Activated B cell treated with CpG ODN at 0.5 μM for 24 hours (primary cell): ENCODE measurements at regions not wholly inside any gene's neighbourhood (a gene's known extent, or its start where the extent isn't known, plus 50 kb on each side); places are given as distances from the start of the nearest gene placed in this dataset.

Source experiments
- ATAC-seq: fragments of 200-7000 bp; cut with Tn5 transposase; one replicate; pipeline ENCODE4 v1.10.0; 2021; ENCODE audit warnings: low read depth, mild to moderate bottlenecking, moderate library complexity
- CTCF ChIA-PET: fragments of 350-600 bp; sonication (Branson Sonifier 250); formaldehyde crosslinking; loops from one replicate; lab custom pipeline; 2021; ENCODE audit warnings: antibody characterized with exemption; lab: Charles Lee
- POLR2A ChIA-PET: fragments of 350-600 bp; sonication (Branson Sonifier 250); formaldehyde crosslinking; loops from one replicate; lab custom pipeline; 2021; ENCODE audit warnings: antibody characterized with exemption; lab: Charles Lee
- DNase-seq: peaks from one replicate; pipeline ENCODE4 v3.0.0; 2022
- H3K27ac Mint-ChIP-seq: one replicate; pipeline ENCODE4 v1.8.0; 2020; ENCODE audit warnings: mixed read lengths
- H3K27me3 Mint-ChIP-seq: one replicate; pipeline ENCODE4 v1.8.0; 2021; ENCODE audit warnings: mixed read lengths
- H3K36me3 Mint-ChIP-seq: one replicate; pipeline ENCODE4 v1.8.0; 2021; ENCODE audit warnings: low read depth, mixed read lengths
- H3K4me1 Mint-ChIP-seq: one replicate; pipeline ENCODE4 v1.8.0; 2021; ENCODE audit warnings: mixed read lengths
- H3K4me3 Mint-ChIP-seq: one replicate; pipeline ENCODE4 v1.8.0; 2020; ENCODE audit warnings: mild to moderate bottlenecking, mixed read lengths
- H3K9me3 Mint-ChIP-seq: one replicate; pipeline ENCODE4 v1.8.0; 2020; ENCODE audit warnings: mixed read lengths
- intact Hi-C: fragments of 100-400 bp; cut with micrococcal nuclease; formaldehyde crosslinking; loops from one replicate; pipeline ENCODE4 v1.15.1; 2024
- TF ChIP-seq, protein P1 (sequence below): fragments of 200-600 bp; IDR thresholded peaks from one replicate; pipeline ENCODE4 v1.8.0; 2022; ENCODE audit warnings: antibody characterized with exemption, mild to moderate bottlenecking

GRCh38 chr6:169949511-169950097, 198.2 kb downstream of the ERMARD start:
- Mint-ChIP-seq H3K4me3 (no peak overlapping the region), H3K9me3 (no peaks in the 10 kb centered on the region), H3K4me1 (no peaks in the 10 kb centered on the region), H3K36me3 (no peaks in the 10 kb centered on the region), H3K27me3 (peaks cover 6% of the 10 kb centered on the region), H3K27ac (no peak overlapping the region)
- POLR2A ChIA-PET: no interaction called here
- DNase-seq (no peak), ATAC-seq (no peak)
- CTCF ChIA-PET: no interaction called here
- intact Hi-C loops: loop anchor here (2.0 to 5.0 kb wide), 2 partner anchors 343 to 583 kb away; no protein-coding TSS in a partner anchor
- TF ChIP-seq, protein P1, sequence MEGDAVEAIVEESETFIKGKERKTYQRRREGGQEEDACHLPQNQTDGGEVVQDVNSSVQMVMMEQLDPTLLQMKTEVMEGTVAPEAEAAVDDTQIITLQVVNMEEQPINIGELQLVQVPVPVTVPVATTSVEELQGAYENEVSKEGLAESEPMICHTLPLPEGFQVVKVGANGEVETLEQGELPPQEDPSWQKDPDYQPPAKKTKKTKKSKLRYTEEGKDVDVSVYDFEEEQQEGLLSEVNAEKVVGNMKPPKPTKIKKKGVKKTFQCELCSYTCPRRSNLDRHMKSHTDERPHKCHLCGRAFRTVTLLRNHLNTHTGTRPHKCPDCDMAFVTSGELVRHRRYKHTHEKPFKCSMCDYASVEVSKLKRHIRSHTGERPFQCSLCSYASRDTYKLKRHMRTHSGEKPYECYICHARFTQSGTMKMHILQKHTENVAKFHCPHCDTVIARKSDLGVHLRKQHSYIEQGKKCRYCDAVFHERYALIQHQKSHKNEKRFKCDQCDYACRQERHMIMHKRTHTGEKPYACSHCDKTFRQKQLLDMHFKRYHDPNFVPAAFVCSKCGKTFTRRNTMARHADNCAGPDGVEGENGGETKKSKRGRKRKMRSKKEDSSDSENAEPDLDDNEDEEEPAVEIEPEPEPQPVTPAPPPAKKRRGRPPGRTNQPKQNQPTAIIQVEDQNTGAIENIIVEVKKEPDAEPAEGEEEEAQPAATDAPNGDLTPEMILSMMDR: no peak

DNA sequence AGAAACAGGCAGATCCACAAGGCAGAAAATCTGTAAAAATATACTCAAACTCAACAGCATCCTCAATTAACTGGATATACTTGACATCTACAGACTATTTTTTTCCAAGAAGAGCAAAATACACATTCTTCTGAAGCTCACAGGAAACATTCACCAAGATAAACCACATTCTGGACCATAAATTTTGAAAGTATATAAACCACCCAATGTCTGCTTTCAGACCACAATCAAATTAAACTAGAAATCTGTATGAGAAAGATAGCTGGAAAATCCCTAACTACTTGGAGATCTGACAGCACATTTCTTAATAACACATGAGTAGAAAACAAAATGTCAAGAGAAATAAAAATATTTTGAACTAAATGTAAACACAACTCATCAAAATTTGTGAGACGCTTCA, 195.5 kb downstream of the ERMARD start:
- CTCF ChIA-PET: no interaction called here
- Mint-ChIP-seq H3K27me3 (peaks cover 15% of the 10 kb centered on the region), H3K9me3 (peaks cover 12% of the 10 kb centered on the region), H3K27ac (no peak overlapping the region), H3K4me1 (no peaks in the 10 kb centered on the region), H3K4me3 (no peak overlapping the region), H3K36me3 (no peaks in the 10 kb centered on the region)
- DNase-seq (no peak), ATAC-seq (no peak)
- POLR2A ChIA-PET: no interaction called here
- intact Hi-C loops: no loop called here
- TF ChIP-seq, protein P1: no peak

- intact Hi-C loops: no loop called here
- ATAC-seq: no peak
- TF ChIP-seq, protein P1: no peak
Measured at GRCh38 chr6:169945117-169945516, 193.7 kb downstream of the ERMARD start.

GRCh38 chr6:169944415-169944814, 193.0 kb downstream of the ERMARD start:
- Mint-ChIP-seq H3K27me3 (peaks cover 22% of the 10 kb centered on the region), H3K36me3 (no peaks in the 10 kb centered on the region), H3K4me3 (no peak overlapping the region), H3K9me3 (peaks cover 12% of the 10 kb centered on the region), H3K4me1 (no peaks in the 10 kb centered on the region), H3K27ac (no peak overlapping the region)
- ChIA-PET POLR2A (no interaction called here), CTCF (no interaction called here)
- no peak for DNase-seq
- no peak for ATAC-seq
- TF ChIP-seq, protein P1: no peak
- intact Hi-C loops: no loop called here

More at GRCh38 chr6:169945117-169945516, 193.7 kb downstream of the ERMARD start:
- Mint-ChIP-seq H3K27ac (no peak overlapping the region), H3K27me3 (peaks cover 18% of the 10 kb centered on the region), H3K36me3 (no peaks in the 10 kb centered on the region), H3K4me1 (no peaks in the 10 kb centered on the region), H3K9me3 (peaks cover 12% of the 10 kb centered on the region), H3K4me3 (no peak overlapping the region)
- POLR2A ChIA-PET: no interaction called here
- CTCF ChIA-PET: no interaction called here
- no peak for DNase-seq

DNA sequence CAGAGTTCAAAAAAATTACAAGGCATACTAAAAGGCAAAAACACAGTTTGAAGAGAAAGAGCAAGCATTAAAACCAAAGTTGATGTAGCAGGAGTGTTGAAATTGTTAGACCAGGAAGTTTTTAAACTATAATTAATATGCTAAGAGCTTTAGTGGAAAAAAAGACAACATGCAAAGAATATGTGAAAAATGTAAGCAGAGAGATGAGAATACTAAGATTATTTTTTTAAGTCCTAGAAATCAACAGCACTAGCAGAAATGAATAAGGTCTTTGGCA, 192.6 kb downstream of the ERMARD start:
- no peaks in the 10 kb centered on the region for H3K4me1 Mint-ChIP-seq
- no peak overlapping the region for H3K4me3 Mint-ChIP-seq
- H3K36me3 Mint-ChIP-seq: no peaks in the 10 kb centered on the region
- H3K27me3 Mint-ChIP-seq: peaks cover 22% of the 10 kb centered on the region
- POLR2A ChIA-PET: no interaction called here
- CTCF ChIA-PET: no interaction called here
- H3K27ac Mint-ChIP-seq: no peak overlapping the region
- intact Hi-C loops: no loop called here
- peaks cover 12% of the 10 kb centered on the region for H3K9me3 Mint-ChIP-seq
- TF ChIP-seq, protein P1: no peak
- DNase-seq (no peak), ATAC-seq (no peak)
